Colonic mucosa (tissue), 4 donors: ENCODE measurements at regions not wholly inside any gene's neighbourhood (a gene's known extent, or its start where the extent isn't known, plus 50 kb on each side); places are given as distances from the start of the nearest gene placed in this dataset.

Experiments
- DNase-seq: peaks from one replicate; pipeline ENCODE4 v3.0.0-alpha.2; 2020
- H3K27ac ChIP-seq: fragments of 200-600 bp; one replicate; pipeline ENCODE4 v1.8.0; 2021
- H3K27me3 ChIP-seq: fragments of 200-600 bp; one replicate; pipeline ENCODE4 v1.8.0; 2021
- H3K36me3 ChIP-seq: fragments of 200-600 bp; one replicate; pipeline ENCODE4 v1.8.0; 2021
- H3K4me1 ChIP-seq: fragments of 200-600 bp; one replicate; pipeline ENCODE4 v1.8.0; 2021; ENCODE audit warnings: mild to moderate bottlenecking
- H3K4me3 ChIP-seq: fragments of 200-600 bp; one replicate; pipeline ENCODE4 v1.8.0; 2021
- H3K9ac ChIP-seq, 2 donors: one replicate each; pipeline ENCODE4 v1.7.0; 2013; ENCODE audit warnings: control low read depth in 2 of 2, low read depth in 2 of 2, low read length in 2 of 2
- H3K9me3 ChIP-seq: fragments of 200-600 bp; one replicate; pipeline ENCODE4 v1.8.0; 2021
- intact Hi-C: fragments of 100-400 bp; cut with DNase I; formaldehyde crosslinking; loops from one replicate; pipeline ENCODE4 v1.14.1; 2022
- TF ChIP-seq, protein P1 (sequence below): fragments of 200-600 bp; IDR thresholded peaks from one replicate; pipeline ENCODE4 v1.8.0; 2022; ENCODE audit warnings: antibody characterized with exemption, mild to moderate bottlenecking
- donor health status: healthy.
- donor health status: DM: no; HTN: no; CAD: no.
- donor health status: DM: no; HTN: no; CAD: no.

DNA sequence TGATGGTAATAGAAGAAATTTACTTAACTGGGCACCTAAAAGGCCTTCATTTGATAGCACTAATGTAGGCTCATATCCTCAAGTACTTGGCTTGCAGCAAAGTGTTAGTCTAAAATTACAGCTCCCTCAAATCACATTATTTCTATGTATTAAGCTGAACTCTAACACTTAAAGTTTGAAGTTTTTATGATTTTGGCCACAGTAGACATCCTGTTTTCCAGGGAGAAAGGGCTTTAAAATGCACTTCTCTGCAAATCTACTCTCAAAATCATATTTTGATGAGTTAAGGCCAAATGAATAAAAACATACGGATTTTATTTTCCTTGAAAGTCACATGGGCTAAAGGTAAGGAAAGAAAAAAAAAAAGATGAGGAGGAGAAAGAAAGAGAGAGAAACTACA lies 575.5 kb downstream of the PLPP3 start:
- no peaks in the 10 kb centered on the region for H3K9me3 ChIP-seq
- no peak overlapping the region for H3K27ac ChIP-seq
- no peaks in the 10 kb centered on the region for H3K4me1 ChIP-seq
- no peaks in the 10 kb centered on the region for H3K36me3 ChIP-seq
- no peak overlapping the region for H3K9ac ChIP-seq
- DNase-seq, result no peak
- TF ChIP-seq, protein P1, sequence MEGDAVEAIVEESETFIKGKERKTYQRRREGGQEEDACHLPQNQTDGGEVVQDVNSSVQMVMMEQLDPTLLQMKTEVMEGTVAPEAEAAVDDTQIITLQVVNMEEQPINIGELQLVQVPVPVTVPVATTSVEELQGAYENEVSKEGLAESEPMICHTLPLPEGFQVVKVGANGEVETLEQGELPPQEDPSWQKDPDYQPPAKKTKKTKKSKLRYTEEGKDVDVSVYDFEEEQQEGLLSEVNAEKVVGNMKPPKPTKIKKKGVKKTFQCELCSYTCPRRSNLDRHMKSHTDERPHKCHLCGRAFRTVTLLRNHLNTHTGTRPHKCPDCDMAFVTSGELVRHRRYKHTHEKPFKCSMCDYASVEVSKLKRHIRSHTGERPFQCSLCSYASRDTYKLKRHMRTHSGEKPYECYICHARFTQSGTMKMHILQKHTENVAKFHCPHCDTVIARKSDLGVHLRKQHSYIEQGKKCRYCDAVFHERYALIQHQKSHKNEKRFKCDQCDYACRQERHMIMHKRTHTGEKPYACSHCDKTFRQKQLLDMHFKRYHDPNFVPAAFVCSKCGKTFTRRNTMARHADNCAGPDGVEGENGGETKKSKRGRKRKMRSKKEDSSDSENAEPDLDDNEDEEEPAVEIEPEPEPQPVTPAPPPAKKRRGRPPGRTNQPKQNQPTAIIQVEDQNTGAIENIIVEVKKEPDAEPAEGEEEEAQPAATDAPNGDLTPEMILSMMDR, result no peak
- no peaks in the 10 kb centered on the region for H3K27me3 ChIP-seq
- intact Hi-C loops, result no loop called here
- no peak overlapping the region for H3K4me3 ChIP-seq

GRCh38 chr1:56002231-56002630 lies 577.1 kb downstream of the PLPP3 start:
- Histone ChIP-seq H3K9ac (no peak overlapping the region), H3K27me3 (no peaks in the 10 kb centered on the region), H3K4me3 (no peak overlapping the region), H3K36me3 (no peaks in the 10 kb centered on the region), H3K27ac (no peak overlapping the region), H3K4me1 (no peaks in the 10 kb centered on the region), H3K9me3 (no peaks in the 10 kb centered on the region)
- DNase-seq, result no peak
- TF ChIP-seq, protein P1, result no peak
- intact Hi-C loops, result no loop called here

DNA sequence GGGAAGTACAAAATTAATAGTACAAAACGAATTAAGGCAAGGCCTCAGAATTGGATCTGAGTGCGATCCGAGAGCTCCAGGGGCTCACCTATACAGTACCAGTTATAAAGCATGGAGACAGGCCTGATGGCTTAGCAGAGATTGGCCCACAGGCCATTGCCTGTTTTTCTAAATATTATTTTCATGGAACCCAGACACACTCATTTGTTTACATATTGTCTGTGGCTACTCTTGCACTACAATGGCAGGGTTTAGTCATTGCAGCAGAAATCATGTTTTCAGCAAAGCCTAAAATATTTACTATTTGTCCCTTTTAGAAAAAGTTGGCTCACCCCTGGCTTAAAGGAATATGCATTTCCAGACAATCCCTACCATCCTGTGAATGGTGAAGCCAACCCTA lies 578.9 kb downstream of the PLPP3 start:
- no peak for DNase-seq
- H3K9ac ChIP-seq, result no peak overlapping the region
- intact Hi-C loops, result no loop called here

DNA sequence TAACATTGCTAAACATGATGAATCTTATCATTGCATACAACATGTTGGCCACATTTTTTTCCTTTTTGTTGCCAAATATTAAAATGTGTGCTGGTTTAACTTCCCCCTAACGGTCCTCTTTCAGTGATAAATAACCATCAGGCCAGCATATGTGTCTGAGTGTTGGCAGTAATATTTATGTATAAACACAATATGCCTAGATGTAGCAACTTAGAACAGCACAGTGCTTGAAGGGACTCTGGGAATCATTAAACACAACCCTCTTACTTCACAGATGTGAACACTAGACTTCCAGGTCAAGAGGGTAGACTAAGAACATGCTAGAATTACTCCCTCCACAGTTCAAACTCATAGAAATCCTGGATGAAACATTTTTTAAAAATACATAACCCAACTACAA lies 581.8 kb downstream of the PLPP3 start:
- Histone ChIP-seq H3K4me3 (no peak overlapping the region), H3K27me3 (no peaks in the 10 kb centered on the region), H3K27ac (no peak overlapping the region), H3K36me3 (no peaks in the 10 kb centered on the region), H3K9me3 (no peaks in the 10 kb centered on the region), H3K9ac (no peak overlapping the region), H3K4me1 (no peaks in the 10 kb centered on the region)
- TF ChIP-seq, protein P1, result no peak
- intact Hi-C loops, result no loop called here
- no peak for DNase-seq

More for the DNA sequence above, 578.9 kb downstream of the PLPP3 start:
- Histone ChIP-seq H3K9me3 (no peaks in the 10 kb centered on the region), H3K4me1 (no peaks in the 10 kb centered on the region), H3K27me3 (no peaks in the 10 kb centered on the region), H3K27ac (no peak overlapping the region), H3K4me3 (no peak overlapping the region), H3K36me3 (no peaks in the 10 kb centered on the region)
- TF ChIP-seq, protein P1, result no peak

DNA sequence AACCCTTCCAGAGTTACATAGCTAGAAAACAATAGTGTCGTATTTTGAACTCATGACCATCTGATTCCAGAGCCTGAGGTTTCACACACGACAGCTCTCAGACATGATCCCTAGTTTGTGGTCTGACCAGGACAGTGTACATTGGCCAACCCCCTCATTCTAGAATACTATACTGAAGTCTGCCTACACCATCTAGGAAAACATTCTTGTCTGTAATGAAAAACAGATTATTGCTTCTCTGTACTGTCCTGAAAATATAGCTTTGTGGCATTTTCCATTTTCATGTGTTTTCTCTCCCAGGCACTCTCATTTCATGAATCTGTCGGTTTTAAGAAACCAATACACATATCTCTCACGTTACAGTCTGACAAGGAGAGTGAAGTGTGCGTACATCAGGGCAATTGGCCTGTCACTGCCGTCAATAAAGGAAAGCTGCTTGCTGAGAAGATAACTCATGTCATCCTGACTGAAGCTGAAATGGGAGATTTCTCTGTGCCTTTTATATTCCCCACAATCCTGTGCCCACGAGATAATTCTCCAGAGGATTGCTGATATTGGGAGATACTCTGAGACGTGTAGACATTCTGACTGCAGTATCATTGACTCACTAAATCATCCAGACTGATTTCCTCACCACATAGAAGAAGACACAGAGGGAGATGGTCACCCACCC lies 585.6 kb downstream of the PLPP3 start:
- no peak for DNase-seq
- H3K27me3 ChIP-seq, result no peaks in the 10 kb centered on the region
- no peak overlapping the region for H3K9ac ChIP-seq
- TF ChIP-seq, protein P1, result no peak
- H3K36me3 ChIP-seq, result no peaks in the 10 kb centered on the region
- H3K27ac ChIP-seq, result no peak overlapping the region
- no peak overlapping the region for H3K4me3 ChIP-seq
- H3K9me3 ChIP-seq, result no peaks in the 10 kb centered on the region
- intact Hi-C loops, result no loop called here
- no peaks in the 10 kb centered on the region for H3K4me1 ChIP-seq
